SK-N-MC (cell line): ENCODE measurements at regions not wholly inside any gene's neighbourhood (a gene's known extent, or its start where the extent isn't known, plus 50 kb on each side); places are given as distances from the start of the nearest gene placed in this dataset.

Experiments
- DNase-seq: peaks from one replicate; pipeline ENCODE4 v3.0.0-alpha.2; 2011; ENCODE audit warnings: low read depth, low spot score
- H3K27ac ChIP-seq: fragments of 200-600 bp; sonication (generic); 2 replicates; pipeline ENCODE4 v1.5.1; 2016; ENCODE audit warnings: mixed run types
- H3K36me3 ChIP-seq: fragments of 200-600 bp; sonication (generic); 2 replicates; pipeline ENCODE4 v1.6.1; 2017; ENCODE audit warnings: antibody characterized with exemption, low read length, mixed read lengths; ENCODE audit not compliant: insufficient read depth
- H3K4me3 ChIP-seq: fragments of 200-600 bp; sonication (generic); 2 replicates; pipeline ENCODE4 v1.5.1; 2016
- H3K9ac ChIP-seq: fragments of 200-600 bp; sonication (generic); 2 replicates; pipeline ENCODE4 v1.8.0; 2017; ENCODE audit warnings: mixed run types, mixed read lengths; ENCODE audit not compliant: insufficient read length
- H3K9me3 ChIP-seq: fragments of 200-600 bp; sonication (generic); 2 replicates; pipeline ENCODE4 v1.6.1; 2017; ENCODE audit warnings: low read depth, mild to moderate bottlenecking, antibody characterized with exemption, low read length, moderate library complexity, mixed read lengths
- EZH2 ChIP-seq: fragments of 200-600 bp; sonication (generic); IDR thresholded peaks from one replicate; pipeline ENCODE4 v1.6.1; 2017; ENCODE audit warnings: antibody characterized with exemption
- FOXP2 ChIP-seq: optimal IDR thresholded peaks from 2 replicates; pipeline ENCODE3; 2011; ENCODE audit warnings: mild to moderate bottlenecking, moderate library complexity; ENCODE audit not compliant: insufficient read depth; ENCODE audit errors: extremely low read length, control extremely low read depth
- POLR2AphosphoS5 ChIP-seq: IDR thresholded peaks from 2 replicates; pipeline ENCODE4 v1.6.1; 2012; ENCODE audit warnings: mild to moderate bottlenecking, low read depth, low read length, borderline replicate concordance

DNA sequence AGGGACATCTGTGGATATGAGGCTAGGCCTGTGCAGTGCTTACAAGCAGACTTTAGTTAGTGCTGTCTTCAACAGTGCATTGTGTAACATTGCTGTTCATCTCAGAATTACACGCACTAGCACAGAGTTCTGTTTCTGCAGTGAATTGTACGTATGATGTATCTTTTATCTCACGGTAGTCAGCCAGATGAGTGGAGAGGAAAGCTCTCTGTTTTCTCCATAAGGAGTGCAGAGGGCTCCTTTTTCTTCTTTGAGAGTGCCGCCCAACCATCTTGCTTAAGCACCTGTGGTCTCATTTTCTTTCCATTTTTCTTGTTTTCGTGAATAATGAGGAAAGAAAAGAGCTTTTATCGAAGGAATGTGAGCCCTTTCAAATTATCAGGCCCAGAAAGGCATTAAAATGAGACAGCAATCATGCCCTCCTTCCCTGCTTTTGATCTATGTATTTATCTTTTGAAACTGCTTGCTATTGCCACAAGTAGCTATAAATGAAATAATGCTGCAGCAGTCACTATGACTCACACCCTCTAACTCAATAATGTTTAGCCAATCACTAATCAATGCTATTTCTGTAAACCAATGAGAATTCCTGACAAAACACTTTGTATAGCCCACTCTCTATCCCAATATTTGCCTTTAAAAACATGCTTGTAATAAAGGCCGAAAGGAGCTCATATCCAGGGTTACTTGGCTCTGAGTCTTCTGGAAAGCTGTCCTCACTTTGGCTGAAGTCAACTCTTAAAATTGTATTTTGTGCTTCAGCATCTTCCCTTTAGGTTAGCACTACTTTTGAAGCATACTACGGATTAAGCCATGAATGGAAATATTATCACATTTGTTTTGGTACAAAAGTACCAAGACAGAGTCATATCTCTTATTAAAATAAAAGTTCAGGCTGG is 226.0 kb upstream of the P2RY1 start:
- no peak overlapping the region for H3K9ac ChIP-seq
- H3K9me3 ChIP-seq, result no peaks in the 10 kb centered on the region
- no peak overlapping the region for H3K27ac ChIP-seq
- H3K4me3 ChIP-seq, result no peak overlapping the region
- no peak for DNase-seq
- no peak for TF ChIP-seq FOXP2
- TF ChIP-seq POLR2AphosphoS5, result no peak
- TF ChIP-seq EZH2, result no peak
- H3K36me3 ChIP-seq, result no peaks in the 10 kb centered on the region

DNA sequence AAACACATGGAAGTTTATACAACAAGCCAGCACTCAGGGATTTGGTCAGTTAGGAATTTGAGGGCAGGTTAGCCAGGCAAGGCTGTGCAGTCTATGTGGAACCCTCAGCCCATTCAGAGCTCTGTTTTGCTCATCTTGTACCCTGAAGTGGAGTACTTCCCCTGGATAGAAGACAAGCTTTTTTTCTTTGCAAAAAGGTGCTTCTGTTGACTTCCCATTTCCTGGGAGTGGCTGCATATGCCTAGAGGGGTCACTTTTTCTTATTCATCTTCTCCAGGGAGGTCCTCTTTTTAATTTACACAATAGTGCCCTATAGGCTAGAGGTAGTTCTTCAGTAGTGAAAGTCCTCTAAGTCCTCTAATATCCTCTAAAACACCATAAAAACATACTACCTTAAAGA is 225.0 kb upstream of the P2RY1 start:
- DNase-seq, result no peak
- no peak overlapping the region for H3K4me3 ChIP-seq
- H3K9ac ChIP-seq, result no peak overlapping the region
- H3K36me3 ChIP-seq, result no peaks in the 10 kb centered on the region
- TF ChIP-seq POLR2AphosphoS5 (no peak), FOXP2 (no peak), EZH2 (no peak)
- H3K27ac ChIP-seq, result no peak overlapping the region
- H3K9me3 ChIP-seq, result no peaks in the 10 kb centered on the region

GRCh38 chr3:152610622-152611021 is 224.3 kb upstream of the P2RY1 start:
- TF ChIP-seq EZH2 (no peak), FOXP2 (no peak), POLR2AphosphoS5 (no peak)
- no peak for DNase-seq
- Histone ChIP-seq H3K9ac (no peak overlapping the region), H3K36me3 (no peaks in the 10 kb centered on the region), H3K4me3 (no peak overlapping the region), H3K27ac (no peak overlapping the region), H3K9me3 (no peaks in the 10 kb centered on the region)

DNA sequence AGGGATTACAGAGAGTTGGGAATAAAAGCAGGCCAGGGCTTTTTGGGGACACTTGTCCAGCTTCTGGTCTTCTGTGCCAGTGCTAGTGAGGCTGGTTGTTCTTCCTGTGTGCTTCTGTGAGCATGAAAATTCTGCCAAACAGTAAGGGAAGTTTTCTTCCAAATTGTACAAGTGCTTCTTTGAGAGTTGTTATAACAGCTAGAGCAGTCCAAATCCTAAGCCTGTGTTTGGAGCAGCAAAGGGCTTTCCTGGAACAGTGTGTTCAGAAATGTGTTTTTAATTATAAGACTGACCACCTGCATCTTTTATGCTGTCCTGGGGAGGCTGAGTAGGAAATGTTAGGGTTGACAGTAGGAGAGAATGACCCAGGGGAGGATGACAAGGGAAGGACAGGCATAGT is 223.0 kb upstream of the P2RY1 start:
- H3K9me3 ChIP-seq, result no peaks in the 10 kb centered on the region
- no peaks in the 10 kb centered on the region for H3K36me3 ChIP-seq
- TF ChIP-seq POLR2AphosphoS5, result no peak
- TF ChIP-seq EZH2, result no peak
- TF ChIP-seq FOXP2, result no peak
- DNase-seq, result no peak
- H3K9ac ChIP-seq, result no peak overlapping the region
- H3K4me3 ChIP-seq, result no peak overlapping the region
- H3K27ac ChIP-seq, result no peak overlapping the region

DNA sequence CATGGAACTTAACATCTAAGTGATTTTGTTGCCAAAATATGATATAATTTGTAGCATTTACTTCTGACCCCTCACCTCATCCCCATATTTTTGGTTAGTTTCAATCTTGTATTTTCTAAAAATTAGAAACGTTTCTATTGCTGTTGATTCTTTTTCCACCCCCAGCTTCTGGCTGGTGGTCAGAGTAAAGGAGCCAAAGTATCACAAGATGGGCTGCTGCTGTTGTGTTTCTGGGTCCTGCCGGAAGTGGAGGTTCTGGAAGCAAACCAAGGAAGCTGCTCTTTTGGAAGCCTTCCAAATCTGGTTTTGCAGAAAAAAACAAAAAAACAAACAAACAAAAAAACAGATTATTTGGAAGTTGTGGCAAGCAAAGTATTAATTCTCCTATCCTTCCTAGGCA is 221.1 kb upstream of the P2RY1 start:
- TF ChIP-seq POLR2AphosphoS5 (no peak), FOXP2 (no peak), EZH2 (no peak)
- Histone ChIP-seq H3K36me3 (no peaks in the 10 kb centered on the region), H3K27ac (no peak overlapping the region), H3K9ac (no peak overlapping the region), H3K9me3 (no peaks in the 10 kb centered on the region), H3K4me3 (no peak overlapping the region)
- no peak for DNase-seq

DNA sequence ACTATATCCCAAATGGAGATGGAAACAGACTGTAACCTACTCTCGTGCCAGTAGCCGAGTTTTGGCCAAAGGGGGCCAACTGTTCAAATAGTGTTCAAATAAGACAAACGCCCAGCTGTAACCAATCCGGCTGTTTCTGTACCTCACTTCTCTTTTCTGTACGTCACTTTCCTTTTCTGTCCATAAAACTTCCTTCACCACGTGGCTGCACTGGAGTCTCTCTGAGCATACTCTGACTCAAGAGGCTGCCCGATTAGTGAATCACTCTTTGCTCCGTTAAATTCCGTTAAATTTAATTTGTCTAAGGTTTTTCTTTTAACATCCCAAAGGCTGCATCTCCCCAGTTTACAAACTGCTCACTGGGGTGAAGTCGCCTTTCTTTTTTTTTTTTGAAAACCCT is 219.2 kb upstream of the P2RY1 start:
- H3K9ac ChIP-seq, result no peak overlapping the region
- H3K27ac ChIP-seq, result no peak overlapping the region
- no peak for DNase-seq
- H3K9me3 ChIP-seq, result no peaks in the 10 kb centered on the region
- TF ChIP-seq EZH2, result no peak
- no peaks in the 10 kb centered on the region for H3K36me3 ChIP-seq
- no peak overlapping the region for H3K4me3 ChIP-seq

DNA sequence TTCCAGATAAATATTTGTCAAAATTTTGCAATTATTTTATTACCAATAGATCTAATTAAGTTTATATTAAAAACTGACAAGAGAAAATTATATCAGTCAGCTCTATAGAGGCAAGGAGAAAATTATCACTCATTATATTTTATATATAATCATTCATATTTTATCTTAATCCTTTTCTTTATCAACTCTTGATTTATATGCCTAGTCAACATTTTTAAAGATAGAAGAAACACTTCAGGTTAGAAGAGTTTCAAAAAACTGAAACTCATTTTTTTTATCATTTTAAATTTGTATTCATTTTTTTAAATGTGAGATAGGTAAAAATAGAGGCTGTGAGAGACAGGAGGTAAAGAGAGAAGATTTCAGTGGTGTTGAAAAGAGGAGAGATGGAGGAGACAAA is 217.3 kb upstream of the P2RY1 start:
- Histone ChIP-seq H3K9me3 (no peaks in the 10 kb centered on the region), H3K36me3 (no peaks in the 10 kb centered on the region), H3K9ac (no peak overlapping the region), H3K4me3 (no peak overlapping the region), H3K27ac (no peak overlapping the region)
- no peak for DNase-seq
- no peak for TF ChIP-seq POLR2AphosphoS5
- TF ChIP-seq FOXP2, result no peak
- no peak for TF ChIP-seq EZH2

DNA sequence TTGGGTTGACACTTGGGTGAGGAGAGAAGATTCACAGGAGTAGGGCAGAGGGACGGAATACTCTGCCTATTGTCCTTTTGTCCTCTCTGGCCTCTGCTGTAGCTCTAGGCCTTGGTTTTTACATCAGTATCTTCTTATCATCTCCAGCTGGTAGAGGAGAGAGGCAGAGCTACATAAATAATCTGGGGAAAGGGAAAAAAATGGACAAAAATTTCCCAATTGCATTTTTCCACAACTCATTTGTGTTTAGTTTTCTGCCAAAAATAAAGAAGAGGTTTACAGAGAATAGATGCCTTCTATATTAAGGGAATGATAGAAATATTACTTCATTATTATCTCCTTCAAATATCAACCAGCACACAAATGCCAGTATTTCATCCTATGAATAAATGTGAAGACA is 216.4 kb upstream of the P2RY1 start:
- Histone ChIP-seq H3K4me3 (no peak overlapping the region), H3K9me3 (no peaks in the 10 kb centered on the region), H3K9ac (no peak overlapping the region), H3K36me3 (no peaks in the 10 kb centered on the region), H3K27ac (no peak overlapping the region)
- TF ChIP-seq FOXP2 (no peak), EZH2 (no peak), POLR2AphosphoS5 (no peak)
- no peak for DNase-seq

GRCh38 chr3:152619691-152620090 is 215.2 kb upstream of the P2RY1 start:
- H3K9ac ChIP-seq, result no peak overlapping the region
- H3K36me3 ChIP-seq, result no peaks in the 10 kb centered on the region
- TF ChIP-seq POLR2AphosphoS5 (no peak), FOXP2 (no peak), EZH2 (no peak)
- H3K9me3 ChIP-seq, result no peaks in the 10 kb centered on the region
- no peak overlapping the region for H3K4me3 ChIP-seq
- H3K27ac ChIP-seq, result no peak overlapping the region
- no peak for DNase-seq

DNA sequence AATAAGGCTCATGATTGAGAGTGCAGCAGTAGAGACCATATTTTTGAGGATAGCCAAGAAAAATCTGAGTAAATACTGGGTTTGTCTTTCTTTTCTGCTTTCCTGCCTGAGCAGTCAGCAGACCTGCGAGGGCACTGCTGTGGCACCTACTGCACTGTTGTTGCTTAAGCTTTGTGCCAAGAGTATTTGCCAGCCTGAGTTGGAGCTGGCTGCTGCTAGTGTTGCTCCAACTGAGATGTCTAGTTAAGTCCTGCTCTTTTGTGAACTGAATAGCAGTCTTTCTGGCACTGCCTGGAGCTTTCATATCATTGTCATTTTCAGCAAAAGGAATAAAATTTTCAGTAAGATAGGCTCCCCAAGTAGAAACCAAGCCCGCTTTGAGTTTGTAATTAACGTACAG is 214.5 kb upstream of the P2RY1 start:
- H3K9me3 ChIP-seq, result no peaks in the 10 kb centered on the region
- DNase-seq, result no peak
- TF ChIP-seq EZH2, result no peak
- TF ChIP-seq POLR2AphosphoS5, result no peak
- H3K4me3 ChIP-seq, result no peak overlapping the region
- H3K36me3 ChIP-seq, result no peaks in the 10 kb centered on the region
- H3K27ac ChIP-seq, result no peak overlapping the region
- H3K9ac ChIP-seq, result no peak overlapping the region
